ENCODE measurements at regions not wholly inside any gene's neighbourhood (a gene's known extent, or its start where the extent isn't known, plus 50 kb on each side); places are given as distances from the start of the nearest gene placed in this dataset.

- TF ChIP-seq POLR2A (IDR thresholded peaks at IDR 0.05) = no peak
- TF ChIP-seq, protein P1, sequence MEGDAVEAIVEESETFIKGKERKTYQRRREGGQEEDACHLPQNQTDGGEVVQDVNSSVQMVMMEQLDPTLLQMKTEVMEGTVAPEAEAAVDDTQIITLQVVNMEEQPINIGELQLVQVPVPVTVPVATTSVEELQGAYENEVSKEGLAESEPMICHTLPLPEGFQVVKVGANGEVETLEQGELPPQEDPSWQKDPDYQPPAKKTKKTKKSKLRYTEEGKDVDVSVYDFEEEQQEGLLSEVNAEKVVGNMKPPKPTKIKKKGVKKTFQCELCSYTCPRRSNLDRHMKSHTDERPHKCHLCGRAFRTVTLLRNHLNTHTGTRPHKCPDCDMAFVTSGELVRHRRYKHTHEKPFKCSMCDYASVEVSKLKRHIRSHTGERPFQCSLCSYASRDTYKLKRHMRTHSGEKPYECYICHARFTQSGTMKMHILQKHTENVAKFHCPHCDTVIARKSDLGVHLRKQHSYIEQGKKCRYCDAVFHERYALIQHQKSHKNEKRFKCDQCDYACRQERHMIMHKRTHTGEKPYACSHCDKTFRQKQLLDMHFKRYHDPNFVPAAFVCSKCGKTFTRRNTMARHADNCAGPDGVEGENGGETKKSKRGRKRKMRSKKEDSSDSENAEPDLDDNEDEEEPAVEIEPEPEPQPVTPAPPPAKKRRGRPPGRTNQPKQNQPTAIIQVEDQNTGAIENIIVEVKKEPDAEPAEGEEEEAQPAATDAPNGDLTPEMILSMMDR (IDR thresholded peaks at IDR 0.05) = no peak
These were observed 120.5 kb downstream of the CD164 start for GRCh38 chr6:109261811-109262210.

Measured in heart left ventricle (tissue), 13 donors.